Fibroblast of lung (primary cell): ENCODE measurements at regions not wholly inside any gene's neighbourhood (a gene's known extent, or its start where the extent isn't known, plus 50 kb on each side); places are given as distances from the start of the nearest gene placed in this dataset.

Experiments
- DNase-seq, 2 donors: peaks; one replicate each; pipeline versions ENCODE4 v3.0.0 to v3.0.0-alpha.2; 2010; ENCODE audit warnings: low read depth in 2 of 2
- H2AFZ ChIP-seq: 2 replicates; pipeline ENCODE4 v1.5.1; 2012; ENCODE audit warnings: low read length, control low read depth, inconsistent platforms
- H3K27ac ChIP-seq: 2 replicates; pipeline ENCODE4 v1.5.1; 2011; ENCODE audit warnings: low read length, control low read depth; ENCODE audit not compliant: insufficient read depth
- H3K27me3 ChIP-seq: 2 replicates; pipeline ENCODE4 v1.5.1; 2011; ENCODE audit warnings: mild to moderate bottlenecking, low read length; ENCODE audit not compliant: control insufficient read depth, insufficient read depth
- H3K36me3 ChIP-seq: 2 replicates; pipeline ENCODE4 v1.5.1; 2011; ENCODE audit warnings: low read length; ENCODE audit not compliant: control insufficient read depth, insufficient read depth
- H3K4me1 ChIP-seq: 2 replicates; pipeline ENCODE4 v1.5.1; 2011; ENCODE audit warnings: low read length; ENCODE audit not compliant: control insufficient read depth, insufficient read depth; ENCODE audit errors: extremely low read depth
- H3K4me2 ChIP-seq: 2 replicates; pipeline ENCODE4 v1.5.1; 2011; ENCODE audit warnings: low read length, control low read depth; ENCODE audit not compliant: insufficient read depth; ENCODE audit errors: extremely low read depth
- H3K4me3 ChIP-seq, 4 experiments: fragments of 200-600 bp in 1 of 4; sonication (generic) in 1 of 4; replicated peaks in 1 of 4; 2 replicates each; pipeline ENCODE4 v1.5.1; 2011 to 2016; ENCODE audit warnings: low read length in 4 of 4, low read depth in 3 of 4, mild to moderate bottlenecking in 3 of 4, control low read depth in 2 of 4, inconsistent platforms in 1 of 4, mixed read lengths in 1 of 4; ENCODE audit not compliant: insufficient read depth in 1 of 4; ENCODE audit errors: control extremely low read depth in 1 of 4
- H3K79me2 ChIP-seq: 2 replicates; pipeline ENCODE4 v1.5.1; 2012; ENCODE audit warnings: mild to moderate bottlenecking, low read length, inconsistent platforms; ENCODE audit not compliant: control insufficient read depth, insufficient read depth
- H3K9ac ChIP-seq: 2 replicates; pipeline ENCODE4 v1.5.1; 2011; ENCODE audit warnings: mild to moderate bottlenecking, low read length, control low read depth; ENCODE audit not compliant: insufficient read depth
- H3K9me3 ChIP-seq: 2 replicates; pipeline ENCODE4 v1.5.1; 2012; ENCODE audit warnings: low read depth, low read length; ENCODE audit not compliant: control insufficient read depth, insufficient read depth
- H4K20me1 ChIP-seq: 2 replicates; pipeline ENCODE4 v1.5.1; 2011; ENCODE audit warnings: low read length; ENCODE audit not compliant: control insufficient read depth, insufficient read depth; ENCODE audit errors: extremely low read depth
- CTCF ChIP-seq, 2 donors: IDR thresholded peaks in 1 of 2; conservative IDR thresholded peaks in 1 of 2; 1 replicate in 1 of 2; 2 replicates in 1 of 2; pipeline ENCODE4 v1.5.1; 2011 to 2012; ENCODE audit warnings: low read length in 2 of 2, control low read depth in 1 of 2, inconsistent platforms in 1 of 2, low read depth in 1 of 2, mild to moderate bottlenecking in 1 of 2
- EZH2 ChIP-seq: IDR thresholded peaks from 2 replicates; pipeline ENCODE4 v1.5.1; 2012; ENCODE audit warnings: low read length, control low read depth, mild to moderate bottlenecking; ENCODE audit errors: missing control alignments

DNA sequence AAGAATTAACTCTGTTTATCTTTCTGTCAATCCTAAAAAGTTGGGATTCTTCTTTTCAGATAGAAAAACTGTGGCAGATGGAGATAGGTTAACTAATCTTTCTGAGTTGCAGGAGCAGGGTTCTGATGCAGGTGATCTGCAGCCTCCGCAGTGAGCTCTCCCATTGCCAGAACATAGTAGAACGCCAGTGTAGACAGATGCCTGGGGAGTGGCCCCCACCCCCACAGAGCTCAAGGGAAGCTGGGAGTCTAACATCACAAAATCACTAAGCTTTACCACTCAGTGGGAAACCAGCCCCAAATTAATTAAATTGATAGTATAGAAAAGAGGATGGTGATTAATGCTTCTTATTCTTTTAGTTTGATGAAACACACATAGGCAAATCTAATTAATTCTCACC lies 295.0 kb upstream of the ATP10A start:
- no peak overlapping the region for H3K9ac ChIP-seq
- H3K27me3 ChIP-seq, result no peaks in the 10 kb centered on the region
- H4K20me1 ChIP-seq, result no peaks in the 10 kb centered on the region
- H3K36me3 ChIP-seq, result no peaks in the 10 kb centered on the region
- no peak overlapping the region for H3K4me2 ChIP-seq
- H3K4me3 ChIP-seq, result no peak overlapping the region
- DNase-seq, result no peak
- no peak overlapping the region for H2AFZ ChIP-seq
- no peak for TF ChIP-seq CTCF (conservative IDR thresholded peaks at IDR 0.05 in 1 of 2, IDR thresholded peaks at IDR 0.05 in 1 of 2; ENCODE audit: low read depth in 1 of 2, low read length in 2 of 2)
- no peak for TF ChIP-seq EZH2
- no peaks in the 10 kb centered on the region for H3K79me2 ChIP-seq
- H3K4me1 ChIP-seq, result no peaks in the 10 kb centered on the region
- H3K27ac ChIP-seq, result no peak overlapping the region
- H3K9me3 ChIP-seq, result no peaks in the 10 kb centered on the region

GRCh38 chr15:26157081-26157480 lies 294.0 kb upstream of the ATP10A start:
- Histone ChIP-seq H3K4me1 (no peaks in the 10 kb centered on the region), H3K4me3 (no peak overlapping the region), H3K79me2 (no peaks in the 10 kb centered on the region), H3K27me3 (no peaks in the 10 kb centered on the region), H3K9me3 (no peaks in the 10 kb centered on the region), H3K36me3 (no peaks in the 10 kb centered on the region), H4K20me1 (no peaks in the 10 kb centered on the region), H3K27ac (no peak overlapping the region), H3K4me2 (no peak overlapping the region), H2AFZ (no peak overlapping the region), H3K9ac (no peak overlapping the region)
- no peak for TF ChIP-seq EZH2
- no peak for TF ChIP-seq CTCF (conservative IDR thresholded peaks at IDR 0.05 in 1 of 2, IDR thresholded peaks at IDR 0.05 in 1 of 2; ENCODE audit: low read depth in 1 of 2, low read length in 2 of 2)
- no peak for DNase-seq

DNA sequence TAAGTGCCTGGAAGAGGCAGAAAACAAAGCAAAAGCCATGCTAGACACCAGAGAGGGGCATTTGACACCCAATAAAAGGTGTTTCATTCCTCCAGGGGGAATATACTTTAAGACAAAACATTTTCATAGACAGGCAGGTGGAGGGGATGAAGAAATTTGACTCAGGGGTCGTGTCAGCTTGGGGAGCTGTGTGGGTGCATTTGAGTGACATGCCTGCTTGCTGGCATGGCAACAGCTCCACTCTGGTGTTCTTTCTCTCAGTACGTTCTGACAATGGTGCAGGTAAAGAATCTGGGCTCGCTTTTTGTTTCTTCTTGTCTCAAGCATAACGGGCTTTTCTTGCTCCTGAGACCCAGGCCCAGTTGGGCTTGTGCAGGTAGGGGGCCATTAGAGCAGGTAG lies 292.9 kb upstream of the ATP10A start:
- Histone ChIP-seq H3K27me3 (no peaks in the 10 kb centered on the region), H3K4me2 (no peak overlapping the region), H3K9me3 (no peaks in the 10 kb centered on the region), H2AFZ (no peak overlapping the region), H3K4me3 (no peak overlapping the region), H3K27ac (no peak overlapping the region), H3K36me3 (no peaks in the 10 kb centered on the region), H3K9ac (no peak overlapping the region), H4K20me1 (no peaks in the 10 kb centered on the region), H3K79me2 (no peaks in the 10 kb centered on the region), H3K4me1 (no peaks in the 10 kb centered on the region)
- no peak for TF ChIP-seq CTCF (conservative IDR thresholded peaks at IDR 0.05 in 1 of 2, IDR thresholded peaks at IDR 0.05 in 1 of 2; ENCODE audit: low read depth in 1 of 2, low read length in 2 of 2)
- TF ChIP-seq EZH2, result no peak
- DNase-seq, result no peak
